ENCODE measurements at regions not wholly inside any gene's neighbourhood (a gene's known extent, or its start where the extent isn't known, plus 50 kb on each side); places are given as distances from the start of the nearest gene placed in this dataset.

DNA sequence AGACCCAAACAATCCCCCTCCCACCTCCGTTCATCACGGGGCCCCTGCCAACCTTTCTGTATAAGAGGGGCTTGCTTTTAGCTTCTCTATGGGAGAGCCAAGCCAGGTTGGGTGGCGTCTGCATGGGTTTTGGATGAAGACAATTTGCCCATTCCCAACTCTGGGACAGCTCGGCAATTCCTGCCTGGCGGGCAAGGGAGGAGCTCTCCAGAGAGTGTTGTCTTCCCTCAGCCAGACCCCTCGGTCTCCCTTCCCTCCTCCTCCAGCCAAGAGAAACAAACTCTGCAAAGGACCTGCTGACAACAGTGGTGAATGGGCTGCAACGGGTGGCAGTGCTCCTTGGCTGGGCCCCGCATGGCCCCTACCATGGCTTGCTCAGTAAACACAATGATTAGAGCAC lies 267.2 kb upstream of the HDAC4 start:
- H2AFZ ChIP-seq (ENCODE audit: insufficient read depth, low read depth, low read length, poor library complexity, severe bottlenecking), result no peak overlapping the region
- intact Hi-C loops (cut with micrococcal nuclease), result no loop called here
- WGBS (ENCODE audit: insufficient coverage), result 93% methylated on average over 4 of the region's 8 CpGs
- H3K9ac ChIP-seq (ENCODE audit: insufficient read depth, low read length, poor library complexity, severe bottlenecking), result no peak overlapping the region
- no peak for DNase-seq
- TF ChIP-seq, protein P1, sequence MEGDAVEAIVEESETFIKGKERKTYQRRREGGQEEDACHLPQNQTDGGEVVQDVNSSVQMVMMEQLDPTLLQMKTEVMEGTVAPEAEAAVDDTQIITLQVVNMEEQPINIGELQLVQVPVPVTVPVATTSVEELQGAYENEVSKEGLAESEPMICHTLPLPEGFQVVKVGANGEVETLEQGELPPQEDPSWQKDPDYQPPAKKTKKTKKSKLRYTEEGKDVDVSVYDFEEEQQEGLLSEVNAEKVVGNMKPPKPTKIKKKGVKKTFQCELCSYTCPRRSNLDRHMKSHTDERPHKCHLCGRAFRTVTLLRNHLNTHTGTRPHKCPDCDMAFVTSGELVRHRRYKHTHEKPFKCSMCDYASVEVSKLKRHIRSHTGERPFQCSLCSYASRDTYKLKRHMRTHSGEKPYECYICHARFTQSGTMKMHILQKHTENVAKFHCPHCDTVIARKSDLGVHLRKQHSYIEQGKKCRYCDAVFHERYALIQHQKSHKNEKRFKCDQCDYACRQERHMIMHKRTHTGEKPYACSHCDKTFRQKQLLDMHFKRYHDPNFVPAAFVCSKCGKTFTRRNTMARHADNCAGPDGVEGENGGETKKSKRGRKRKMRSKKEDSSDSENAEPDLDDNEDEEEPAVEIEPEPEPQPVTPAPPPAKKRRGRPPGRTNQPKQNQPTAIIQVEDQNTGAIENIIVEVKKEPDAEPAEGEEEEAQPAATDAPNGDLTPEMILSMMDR (IDR thresholded peaks at IDR 0.05), result no peak
- no peak overlapping the region for H3K27ac ChIP-seq (ENCODE audit: low read depth in 1 of 2, low read length in 2 of 2)
- no peaks in the 10 kb centered on the region for H3K9me3 ChIP-seq (replicated peaks in 1 of 2; ENCODE audit: control insufficient read depth in 1 of 2, insufficient read depth in 1 of 2, low read length in 2 of 2)
- no peak overlapping the region for H3K4me3 ChIP-seq (replicated peaks in 1 of 3; ENCODE audit: low read depth in 2 of 3, low read length in 3 of 3)
- Mint-ChIP-seq H3K27me3 (ENCODE audit: low read depth in 3 of 3) (peaks cover 6 to 11% (median 10%) of the 10 kb centered on the region in 3 donors), H3K27ac (no peak overlapping the region), H3K4me1 (no peaks in the 10 kb centered on the region), H3K36me3 (no peaks in the 10 kb centered on the region), H3K9me3 (no peaks in the 10 kb centered on the region), H3K4me3 (no peak overlapping the region)
- H3K4me2 ChIP-seq (replicated peaks; ENCODE audit: extremely low read depth, low read length, poor library complexity, severe bottlenecking), result no peak overlapping the region
- peaks cover 0 to under 1% of the 10 kb centered on the region in 2 donors for H3K27me3 ChIP-seq (ENCODE audit: control insufficient read depth in 2 of 2, insufficient read depth in 2 of 2, low read length in 2 of 2)
- no peaks in the 10 kb centered on the region for H3K4me1 ChIP-seq (ENCODE audit: control insufficient read depth in 1 of 2, insufficient read depth in 2 of 2, low read length in 2 of 2)
- H4K20me1 ChIP-seq (ENCODE audit: insufficient read depth, low read length), result no peaks in the 10 kb centered on the region
- H3K79me2 ChIP-seq (ENCODE audit: insufficient read depth, low read length), result no peaks in the 10 kb centered on the region
- H3K36me3 ChIP-seq (replicated peaks in 1 of 2; ENCODE audit: control insufficient read depth in 1 of 2, insufficient read depth in 2 of 2, low read length in 2 of 2), result no peaks in the 10 kb centered on the region

DNA sequence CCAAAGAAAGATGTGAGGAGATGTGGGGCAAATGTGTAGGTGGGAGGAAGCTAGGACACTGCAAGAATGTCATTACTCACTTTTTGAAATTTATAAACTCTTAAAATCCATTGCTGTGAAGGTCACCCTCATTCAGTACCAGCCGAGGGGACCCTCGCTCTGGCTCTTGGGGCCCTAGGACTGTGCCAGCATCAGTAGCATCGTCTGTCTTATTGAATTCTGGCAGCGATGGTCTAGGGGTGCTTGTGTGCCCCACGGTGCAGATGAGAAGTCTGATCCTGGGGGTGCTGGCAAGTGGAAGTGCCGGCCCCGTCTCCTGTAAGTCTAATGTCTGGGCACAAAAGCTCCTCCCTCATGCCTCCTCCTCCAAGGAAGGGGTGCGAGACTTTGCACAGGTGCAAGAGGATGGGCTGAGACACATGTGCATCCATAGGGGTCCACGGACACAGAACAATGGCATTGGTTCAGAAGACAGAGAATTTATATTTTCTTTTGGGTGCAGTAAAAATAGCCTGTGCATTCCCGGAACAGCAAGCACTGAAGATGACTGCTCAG lies 266.7 kb upstream of the HDAC4 start:
- Histone ChIP-seq H3K79me2 (ENCODE audit: insufficient read depth, low read length) (no peaks in the 10 kb centered on the region), H3K36me3 (replicated peaks in 1 of 2; ENCODE audit: control insufficient read depth in 1 of 2, insufficient read depth in 2 of 2, low read length in 2 of 2) (no peaks in the 10 kb centered on the region), H4K20me1 (ENCODE audit: insufficient read depth, low read length) (no peaks in the 10 kb centered on the region), H2AFZ (ENCODE audit: insufficient read depth, low read depth, low read length, poor library complexity, severe bottlenecking) (no peak overlapping the region), H3K27ac (ENCODE audit: low read depth in 1 of 2, low read length in 2 of 2) (no peak overlapping the region), H3K4me3 (replicated peaks in 1 of 3; ENCODE audit: low read depth in 2 of 3, low read length in 3 of 3) (no peak overlapping the region), H3K4me1 (ENCODE audit: control insufficient read depth in 1 of 2, insufficient read depth in 2 of 2, low read length in 2 of 2) (no peaks in the 10 kb centered on the region), H3K9ac (ENCODE audit: insufficient read depth, low read length, poor library complexity, severe bottlenecking) (no peak overlapping the region), H3K27me3 (ENCODE audit: control insufficient read depth in 2 of 2, insufficient read depth in 2 of 2, low read length in 2 of 2) (peaks cover 0 to 3% of the 10 kb centered on the region in 2 donors), H3K4me2 (replicated peaks; ENCODE audit: extremely low read depth, low read length, poor library complexity, severe bottlenecking) (no peak overlapping the region), H3K9me3 (replicated peaks in 1 of 2; ENCODE audit: control insufficient read depth in 1 of 2, insufficient read depth in 1 of 2, low read length in 2 of 2) (no peaks in the 10 kb centered on the region)
- Mint-ChIP-seq H3K4me1 (peaks cover under 1% of the 10 kb centered on the region), H3K27me3 (ENCODE audit: low read depth in 3 of 3) (peaks cover 9 to 13% (median 11%) of the 10 kb centered on the region in 3 donors), H3K36me3 (peaks cover 0 to under 1% of the 10 kb centered on the region in 2 donors), H3K9me3 (no peaks in the 10 kb centered on the region), H3K27ac (no peak overlapping the region), H3K4me3 (no peak overlapping the region)
- 96% methylated on average over 4 of the region's 10 CpGs for WGBS (ENCODE audit: insufficient coverage)
- intact Hi-C loops (cut with micrococcal nuclease), result no loop called here
- no peak for DNase-seq
- TF ChIP-seq, protein P1 (IDR thresholded peaks at IDR 0.05), result no peak
